ENCODE measurements at regions not wholly inside any gene's neighbourhood (a gene's known extent, or its start where the extent isn't known, plus 50 kb on each side); places are given as distances from the start of the nearest gene placed in this dataset.

DNA sequence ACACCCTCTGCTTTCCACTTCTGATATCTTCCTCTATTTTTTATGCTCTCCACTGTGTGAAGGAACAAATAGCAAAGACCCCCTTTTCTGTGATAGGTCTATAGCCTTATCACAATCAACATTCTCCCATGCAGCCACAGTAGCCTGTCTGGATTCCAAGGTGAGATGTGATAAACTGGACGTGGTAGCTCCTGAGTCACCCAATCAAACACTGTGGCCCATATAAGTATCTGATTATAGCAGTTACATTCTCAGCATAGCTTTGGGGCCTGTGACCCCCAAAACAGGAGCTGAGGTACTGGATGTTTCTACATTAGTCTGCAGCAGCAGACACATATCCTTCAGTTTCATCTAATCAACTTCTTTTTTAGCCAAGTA lies 172.7 kb upstream of the IGFBP7 start:
- TF ChIP-seq, protein P1, sequence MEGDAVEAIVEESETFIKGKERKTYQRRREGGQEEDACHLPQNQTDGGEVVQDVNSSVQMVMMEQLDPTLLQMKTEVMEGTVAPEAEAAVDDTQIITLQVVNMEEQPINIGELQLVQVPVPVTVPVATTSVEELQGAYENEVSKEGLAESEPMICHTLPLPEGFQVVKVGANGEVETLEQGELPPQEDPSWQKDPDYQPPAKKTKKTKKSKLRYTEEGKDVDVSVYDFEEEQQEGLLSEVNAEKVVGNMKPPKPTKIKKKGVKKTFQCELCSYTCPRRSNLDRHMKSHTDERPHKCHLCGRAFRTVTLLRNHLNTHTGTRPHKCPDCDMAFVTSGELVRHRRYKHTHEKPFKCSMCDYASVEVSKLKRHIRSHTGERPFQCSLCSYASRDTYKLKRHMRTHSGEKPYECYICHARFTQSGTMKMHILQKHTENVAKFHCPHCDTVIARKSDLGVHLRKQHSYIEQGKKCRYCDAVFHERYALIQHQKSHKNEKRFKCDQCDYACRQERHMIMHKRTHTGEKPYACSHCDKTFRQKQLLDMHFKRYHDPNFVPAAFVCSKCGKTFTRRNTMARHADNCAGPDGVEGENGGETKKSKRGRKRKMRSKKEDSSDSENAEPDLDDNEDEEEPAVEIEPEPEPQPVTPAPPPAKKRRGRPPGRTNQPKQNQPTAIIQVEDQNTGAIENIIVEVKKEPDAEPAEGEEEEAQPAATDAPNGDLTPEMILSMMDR (IDR thresholded peaks at IDR 0.05; ENCODE audit: low read length), result no peak
- no peak for TF ChIP-seq EZH2 (IDR thresholded peaks at IDR 0.05; ENCODE audit: borderline replicate concordance, low read length)

All from OCI-LY1 (cell line).